SKM-1 treated with dmso at 0.1 percent for 144 hours (cell line): ENCODE measurements at regions not wholly inside any gene's neighbourhood (a gene's known extent, or its start where the extent isn't known, plus 50 kb on each side); places are given as distances from the start of the nearest gene placed in this dataset.
"Not testable (repeated sequence)": the region's sequence is repeated elsewhere in the genome, so short reads cannot be mapped to it uniquely, and the experiment has no call there.

Source experiments
- DNase-seq: peaks from one replicate; lab custom pipeline; 2025; ENCODE audit not compliant: unreplicated experiment; lab: John Stamatoyannopoulos, UW

- no peak for DNase-seq
Observed at GRCh38 chr1:60571811-60572210, 498.2 kb upstream of the C1orf87 start.

GRCh38 chr1:60569189-60569588, 495.6 kb upstream of the C1orf87 start:
- no peak for DNase-seq

GRCh38 chr1:60567256-60567655, 493.7 kb upstream of the C1orf87 start:
- no peak for DNase-seq

- DNase-seq, result no peak
Observed at GRCh38 chr1:60564916-60565750, 491.6 kb upstream of the C1orf87 start.

- DNase-seq, result no peak
Observed at GRCh38 chr1:60563777-60564535, 490.4 kb upstream of the C1orf87 start.

- DNase-seq, result no peak
Observed at GRCh38 chr1:60562740-60563139, 489.2 kb upstream of the C1orf87 start.

GRCh38 chr1:60560701-60561100, 487.1 kb upstream of the C1orf87 start:
- no peak for DNase-seq

GRCh38 chr1:60558236-60558635, 484.7 kb upstream of the C1orf87 start:
- DNase-seq, result no peak

- DNase-seq, result no peak
Observed at GRCh38 chr1:60553730-60554129, 480.2 kb upstream of the C1orf87 start.

GRCh38 chr1:60547821-60548220, 474.3 kb upstream of the C1orf87 start:
- no peak for DNase-seq

- no peak for DNase-seq
Observed at GRCh38 chr1:60541831-60542532, 468.4 kb upstream of the C1orf87 start.

GRCh38 chr1:60540141-60540540, 466.6 kb upstream of the C1orf87 start:
- DNase-seq, result no peak

- DNase-seq, result no peak
Observed at GRCh38 chr1:60535713-60536112, 462.1 kb upstream of the C1orf87 start.

- DNase-seq, result no peak
Observed at GRCh38 chr1:60527567-60527966, 454.0 kb upstream of the C1orf87 start.

GRCh38 chr1:60516996-60517395, 443.4 kb upstream of the C1orf87 start:
- no peak for DNase-seq

GRCh38 chr1:60510162-60510561, 436.6 kb upstream of the C1orf87 start:
- no peak for DNase-seq

- no peak for DNase-seq
Observed at GRCh38 chr1:60504206-60504840, 430.8 kb upstream of the C1orf87 start.

- no peak for DNase-seq
Observed at GRCh38 chr1:60503266-60503925, 429.8 kb upstream of the C1orf87 start.

GRCh38 chr1:60502506-60502905, 428.9 kb upstream of the C1orf87 start:
- DNase-seq, result no peak

- DNase-seq, result not testable (repeated sequence)
Observed at GRCh38 chr1:60489916-60490480, 416.4 kb upstream of the C1orf87 start.
